ENCODE measurements at regions not wholly inside any gene's neighbourhood (a gene's known extent, or its start where the extent isn't known, plus 50 kb on each side); places are given as distances from the start of the nearest gene placed in this dataset.

GRCh38 chr7:16232273-16232672 lies 189.1 kb downstream of the CRPPA start:
- DNase-seq (ENCODE audit: low spot score): no peak

- DNase-seq (ENCODE audit: low spot score): peak; percentile 29
Observed at GRCh38 chr7:16223963-16224707, 197.2 kb downstream of the CRPPA start.

GRCh38 chr7:16212610-16213009 lies 208.7 kb downstream of the CRPPA start:
- no peak for DNase-seq (ENCODE audit: low spot score)

GRCh38 chr7:16212032-16212431 lies 209.3 kb downstream of the CRPPA start:
- no peak for DNase-seq (ENCODE audit: low spot score)

- DNase-seq (ENCODE audit: low spot score): no peak
Observed at GRCh38 chr7:16211402-16211925, 209.9 kb downstream of the CRPPA start.

GRCh38 chr7:16210171-16210570 lies 211.2 kb downstream of the CRPPA start:
- DNase-seq (ENCODE audit: low spot score): no peak

- DNase-seq (ENCODE audit: low spot score): no peak
Observed at GRCh38 chr7:16207321-16207720, 214.0 kb downstream of the CRPPA start.

GRCh38 chr7:16205466-16205865 lies 215.9 kb downstream of the CRPPA start:
- no peak for DNase-seq (ENCODE audit: low spot score)

GRCh38 chr7:16204953-16205352 lies 216.4 kb downstream of the CRPPA start:
- DNase-seq (ENCODE audit: low spot score): no peak

- DNase-seq (ENCODE audit: low spot score): no peak
Observed at GRCh38 chr7:16203065-16203464, 218.3 kb downstream of the CRPPA start.

GRCh38 chr7:16202303-16202702 lies 219.0 kb downstream of the CRPPA start:
- no peak for DNase-seq (ENCODE audit: low spot score)

- DNase-seq (ENCODE audit: low spot score): no peak
Observed at GRCh38 chr7:16200591-16200990, 220.7 kb downstream of the CRPPA start.

- DNase-seq (ENCODE audit: low spot score): no peak
Observed at GRCh38 chr7:16193631-16194030, 227.7 kb downstream of the CRPPA start.

GRCh38 chr7:16189026-16189715 lies 232.2 kb downstream of the CRPPA start:
- no peak for DNase-seq (ENCODE audit: low spot score)

- DNase-seq (ENCODE audit: low spot score): no peak
Observed at GRCh38 chr7:16187131-16187530, 234.2 kb downstream of the CRPPA start.

- no peak for DNase-seq (ENCODE audit: low spot score)
Observed at GRCh38 chr7:16178585-16178984, 242.8 kb downstream of the CRPPA start.

- no peak for DNase-seq (ENCODE audit: low spot score)
Observed at GRCh38 chr7:16178092-16178491, 243.2 kb downstream of the CRPPA start.

- no peak for DNase-seq (ENCODE audit: low spot score)
Observed at GRCh38 chr7:16174253-16174652, 247.1 kb downstream of the CRPPA start.

- DNase-seq (ENCODE audit: low spot score): no peak
Observed at GRCh38 chr7:16172366-16172765, 249.0 kb downstream of the CRPPA start.

- DNase-seq (ENCODE audit: low spot score): no peak
Observed at GRCh38 chr7:16171928-16172327, 249.4 kb downstream of the CRPPA start.

- DNase-seq (ENCODE audit: low spot score): no peak
Observed at GRCh38 chr7:16170671-16171070, 250.7 kb downstream of the CRPPA start.

- DNase-seq (ENCODE audit: low spot score): no peak
Observed at GRCh38 chr7:16169537-16169936, 251.8 kb downstream of the CRPPA start.

GRCh38 chr7:16167526-16167925 lies 253.8 kb downstream of the CRPPA start:
- no peak for DNase-seq (ENCODE audit: low spot score)

All from CD4-positive, alpha-beta T cell treated with Interleukin-2 at 100 ng/mL for 4 hours (primary cell).